Nephron (organoid): ENCODE measurements at regions not wholly inside any gene's neighbourhood (a gene's known extent, or its start where the extent isn't known, plus 50 kb on each side); places are given as distances from the start of the nearest gene placed in this dataset.
A peak's percentile ranks its signal among the peaks of the same experiment; 100 is the strongest.

Source experiments
- H3K27ac Mint-ChIP-seq, 3 experiments: 2 replicates each; pipeline ENCODE4 v1.8.0; 2020; ENCODE audit warnings: mixed read lengths in 3 of 3, mild to moderate bottlenecking in 2 of 3, moderate library complexity in 1 of 3
- H3K27me3 Mint-ChIP-seq: 2 replicates; pipeline ENCODE4 v1.8.0; 2021; ENCODE audit warnings: low read depth, mild to moderate bottlenecking, moderate library complexity, mixed read lengths
- H3K36me3 Mint-ChIP-seq: 2 replicates; pipeline ENCODE4 v1.8.0; 2020; ENCODE audit warnings: low read depth, mixed read lengths
- H3K4me1 Mint-ChIP-seq: 2 replicates; pipeline ENCODE4 v1.8.0; 2020; ENCODE audit warnings: mixed read lengths
- H3K4me3 Mint-ChIP-seq, 3 experiments: 2 replicates each; pipeline ENCODE4 v1.8.0; 2020; ENCODE audit warnings: mild to moderate bottlenecking in 3 of 3, mixed read lengths in 3 of 3, moderate library complexity in 2 of 3
- H3K9me3 Mint-ChIP-seq: 2 replicates; pipeline ENCODE4 v1.8.0; 2020; ENCODE audit warnings: mixed read lengths
- CTCF ChIP-seq, 3 experiments: fragments of 200-600 bp; sonication (generic); IDR thresholded peaks; one replicate each; pipeline ENCODE4 v1.5.0; 2021; ENCODE audit warnings: antibody characterized with exemption in 3 of 3; ENCODE audit not compliant: unreplicated experiment in 3 of 3

DNA sequence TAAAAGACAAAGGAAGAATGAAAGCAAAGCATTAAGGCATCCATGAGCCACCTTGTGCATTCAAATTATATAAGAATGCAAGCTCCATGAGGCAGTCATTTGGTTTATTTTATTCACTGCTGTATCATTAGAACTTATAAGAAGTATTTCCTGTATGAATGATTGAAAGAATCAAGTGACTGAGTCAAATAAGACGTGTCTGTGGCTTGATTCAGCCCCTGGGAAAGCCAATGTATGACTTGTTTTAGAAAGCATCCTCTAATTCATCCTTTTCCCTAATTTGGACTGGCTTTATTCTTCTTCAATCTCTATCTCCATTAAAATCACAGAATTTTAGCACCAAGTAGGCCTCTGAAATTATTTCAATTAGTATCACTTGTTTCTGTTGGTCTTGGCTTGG lies 461.1 kb downstream of the LPIN1 start:
- Mint-ChIP-seq H3K27me3 (peaks cover 4% of the 10 kb centered on the region), H3K4me3 (no peak overlapping the region), H3K27ac (no peak overlapping the region), H3K9me3 (no peaks in the 10 kb centered on the region), H3K4me1 (peaks cover 32% of the 10 kb centered on the region), H3K36me3 (no peaks in the 10 kb centered on the region)
- TF ChIP-seq CTCF (IDR thresholded peaks at IDR 0.05; ENCODE audit: unreplicated experiment in 3 of 3) = no peak

DNA sequence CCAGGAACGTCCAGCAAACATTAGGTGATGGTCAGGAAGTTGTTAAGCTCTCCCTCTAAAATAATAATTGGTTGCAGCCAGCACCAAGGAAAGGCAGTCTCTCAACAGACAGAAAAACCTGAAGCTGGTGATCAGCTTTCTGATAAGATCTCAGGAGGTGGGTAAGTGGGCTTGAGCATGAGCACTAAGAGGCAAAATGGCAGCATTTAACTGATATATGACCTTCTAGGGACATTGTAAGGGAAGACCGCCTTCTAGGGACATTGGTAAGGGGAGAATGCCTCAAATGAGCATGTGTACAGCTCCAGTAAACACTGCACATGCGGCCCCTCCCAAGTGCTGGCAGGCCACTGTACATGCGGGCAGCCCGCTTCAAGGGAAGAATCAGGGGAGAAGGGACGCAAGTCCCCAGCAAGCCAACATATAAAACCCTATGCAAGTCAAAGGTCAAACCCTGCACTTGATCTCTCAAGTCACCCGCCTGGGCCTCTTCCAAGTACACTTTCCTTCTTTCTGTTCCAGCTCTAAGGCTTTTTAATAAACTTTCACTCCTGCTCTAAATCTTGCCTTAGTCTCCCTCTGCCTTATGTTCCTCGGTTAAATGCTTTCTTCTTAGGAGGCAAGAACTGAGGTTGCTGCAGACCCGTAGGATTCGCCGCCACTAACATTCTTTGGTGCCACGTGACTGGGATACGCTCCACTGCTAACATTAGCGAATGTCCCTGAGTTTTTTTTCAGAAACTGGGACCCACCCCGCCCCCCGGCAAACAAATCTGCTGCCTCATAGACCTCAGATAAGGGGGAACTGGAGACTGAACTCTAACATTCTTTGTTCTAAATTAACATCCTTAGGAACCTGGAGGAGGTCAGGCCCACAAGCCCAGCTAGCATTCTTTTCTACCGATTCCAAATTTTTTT lies 463.8 kb downstream of the LPIN1 start:
- TF ChIP-seq CTCF (IDR thresholded peaks at IDR 0.05; ENCODE audit: unreplicated experiment in 3 of 3) = no peak
- Mint-ChIP-seq H3K36me3 (no peaks in the 10 kb centered on the region), H3K4me3 (no peak overlapping the region), H3K9me3 (no peaks in the 10 kb centered on the region), H3K27ac (no peak overlapping the region), H3K27me3 (peaks cover 7% of the 10 kb centered on the region), H3K4me1 (peaks cover 19% of the 10 kb centered on the region)

DNA sequence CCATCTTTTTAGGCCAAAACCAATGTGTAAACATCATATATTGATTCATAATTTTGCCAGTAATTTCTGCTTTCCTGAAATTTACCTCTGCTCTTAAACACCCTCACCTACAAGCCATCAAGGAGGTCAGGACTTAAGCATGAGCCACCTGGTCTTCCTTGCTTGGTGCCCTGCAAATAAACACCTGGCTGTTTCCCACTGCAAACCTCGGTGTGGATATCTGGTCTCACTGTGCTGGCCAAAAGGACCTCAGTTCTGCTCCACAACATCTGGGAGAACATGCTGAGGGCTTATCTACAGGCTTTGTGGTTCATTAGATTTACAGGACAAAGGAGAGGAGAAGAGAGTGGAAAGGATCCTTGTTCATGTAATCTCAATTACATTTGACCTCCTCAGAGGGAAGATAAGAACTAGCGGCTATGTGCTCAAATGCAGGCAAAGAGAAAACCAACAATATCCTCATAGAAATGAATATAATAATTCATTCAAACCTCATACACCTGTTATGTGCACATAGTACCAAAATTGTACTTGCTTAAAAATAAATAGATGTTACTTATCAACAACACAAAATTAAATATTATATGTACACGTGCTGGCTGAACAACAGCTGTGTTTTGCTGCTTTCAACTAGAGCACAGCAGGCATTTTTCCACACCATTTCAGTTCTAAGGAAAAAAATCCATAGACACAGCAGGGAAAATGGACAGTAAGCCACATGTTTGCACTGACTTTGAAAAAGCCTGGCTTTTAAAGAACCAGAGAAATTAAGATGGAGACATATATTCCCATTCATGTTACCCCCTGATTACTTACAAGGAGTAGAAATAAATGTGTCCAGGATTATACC lies 465.1 kb downstream of the LPIN1 start:
- Mint-ChIP-seq H3K36me3 (no peaks in the 10 kb centered on the region), H3K27me3 (peaks cover 7% of the 10 kb centered on the region), H3K4me3 (no peak overlapping the region), H3K9me3 (no peaks in the 10 kb centered on the region), H3K4me1 (peaks cover 19% of the 10 kb centered on the region), H3K27ac (peak overlapping the region in 2 of 3 experiments; percentile 9 to 10)
- TF ChIP-seq CTCF (IDR thresholded peaks at IDR 0.05; ENCODE audit: unreplicated experiment in 3 of 3) = no peak

DNA sequence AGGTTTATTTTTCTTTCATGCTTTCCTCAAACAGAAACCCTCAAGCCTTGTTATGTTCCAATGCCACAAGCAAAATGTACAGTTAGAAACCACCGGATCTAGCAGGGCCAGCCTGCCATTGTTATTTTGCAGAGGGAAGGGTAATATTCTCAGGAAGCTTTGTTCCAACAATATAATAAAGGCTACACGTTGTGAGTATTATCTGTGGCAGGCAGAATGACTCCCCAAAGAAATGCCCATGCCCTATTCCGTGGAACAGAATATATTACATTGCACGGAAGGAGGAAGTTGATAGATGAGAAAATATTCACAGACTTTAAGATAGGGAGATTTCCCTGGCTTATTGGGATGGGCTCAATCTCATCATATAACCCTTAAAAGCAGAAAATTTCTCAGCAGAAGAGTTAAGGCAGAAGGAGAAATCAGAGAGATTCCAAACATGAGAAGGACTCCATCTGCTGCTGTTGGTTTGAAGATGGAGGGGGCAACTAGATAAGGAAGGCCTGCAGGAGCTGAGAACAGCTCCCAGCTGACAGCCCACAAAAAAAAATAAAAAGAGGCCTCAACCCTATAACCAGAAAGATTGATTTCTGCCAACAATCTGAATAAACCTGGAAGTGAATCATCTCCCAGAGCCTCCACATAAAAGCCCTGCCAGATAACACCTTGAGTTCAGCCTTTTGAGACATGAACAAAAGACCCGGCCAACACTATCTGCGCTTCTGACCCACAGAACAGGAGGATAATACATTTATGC lies 466.6 kb downstream of the LPIN1 start:
- Mint-ChIP-seq H3K9me3 (no peaks in the 10 kb centered on the region), H3K4me1 (peaks cover 28% of the 10 kb centered on the region), H3K27me3 (peaks cover 7% of the 10 kb centered on the region), H3K4me3 (no peak overlapping the region), H3K36me3 (no peaks in the 10 kb centered on the region), H3K27ac (peak overlapping the region in 2 of 3 experiments; percentile 15 to 20)
- TF ChIP-seq CTCF (IDR thresholded peaks at IDR 0.05; ENCODE audit: unreplicated experiment in 3 of 3) = no peak

GRCh38 chr2:12217175-12217574 lies 470.7 kb downstream of the LPIN1 start:
- no peak for TF ChIP-seq CTCF (IDR thresholded peaks at IDR 0.05; ENCODE audit: unreplicated experiment in 3 of 3)
- Mint-ChIP-seq H3K9me3 (peaks cover 6% of the 10 kb centered on the region), H3K4me1 (peaks cover 19% of the 10 kb centered on the region)

More at GRCh38 chr2:12217175-12217574, 470.7 kb downstream of the LPIN1 start:
- Mint-ChIP-seq H3K27ac (peak overlapping the region in 2 of 3 experiments; percentile 41 to 50), H3K27me3 (peaks cover 3% of the 10 kb centered on the region), H3K4me3 (no peak overlapping the region), H3K36me3 (no peaks in the 10 kb centered on the region)
